HCT116 (cell line): ENCODE measurements at regions not wholly inside any gene's neighbourhood (a gene's known extent, or its start where the extent isn't known, plus 50 kb on each side); places are given as distances from the start of the nearest gene placed in this dataset.

Experiments
- ATAC-seq: fragments of 200-7000 bp; cut with Tn5 transposase; 2 replicates; pipeline ENCODE4 v1.9.1; 2020; ENCODE audit warnings: mild to moderate bottlenecking, moderate library complexity
- BruUV-seq: library from RNA; stranded (reverse); fragments of 400-500 nt; replicated peaks from 2 replicates; lab custom pipeline; 2021; lab: Mats Ljungman, UMichigan
- CTCF ChIA-PET: fragments of 300-600 bp; sonication (Branson Sonifier 250); formaldehyde crosslinking; loops from one replicate; lab custom pipeline; 2021; ENCODE audit warnings: antibody characterized with exemption; lab: Charles Lee
- POLR2A ChIA-PET: fragments of 300-600, 350-600 bp; sonication (Branson Sonifier 250); formaldehyde crosslinking; loops from one replicate; lab custom pipeline; 2021; ENCODE audit warnings: antibody characterized with exemption; lab: Charles Lee
- RAD21 ChIA-PET, 2 experiments: fragments of 300-600 bp; sonication (Branson Sonifier 250); formaldehyde crosslinking; loops; one replicate each; lab custom pipeline; 2023; ENCODE audit warnings: low total read pairs in 2 of 2; ENCODE audit not compliant: uncharacterized antibody in 2 of 2, unreplicated experiment in 2 of 2, low non-redundant PET in 1 of 2; lab: Charles Lee
- DNase-seq: peaks from one replicate; pipeline ENCODE4 v3.0.0-alpha.2; 2010; ENCODE audit warnings: low read depth, low spot score
- H2AFZ ChIP-seq: fragments of 200-600 bp; shearing (Covaris generic), sonication (generic); 2 replicates; pipeline ENCODE4 v1.6.1; 2017; ENCODE audit warnings: low read depth, mixed run types, mixed read lengths, antibody characterized with exemption, low read length; ENCODE audit not compliant: poor library complexity, severe bottlenecking
- H3K27ac ChIP-seq: 2 replicates; pipeline ENCODE4 v1.5.1; 2012; ENCODE audit warnings: low read depth, low read length
- H3K27me3 ChIP-seq: fragments of 200-600 bp; sonication (generic); 2 replicates; pipeline ENCODE4 v1.6.1; 2016; ENCODE audit warnings: mixed run types, low read length, mixed read lengths; ENCODE audit not compliant: insufficient read depth
- H3K36me3 ChIP-seq, 2 experiments: fragments of 200-500 bp in 1 of 2; fragments of 200-600 bp in 1 of 2; sonication (Bioruptor generic) in 1 of 2; sonication (generic) in 1 of 2; 2 replicates each; pipeline versions ENCODE4 v1.5.1 to v1.6.1; 2014 to 2016; ENCODE audit warnings: low read length in 2 of 2, inconsistent platforms in 1 of 2, mixed read lengths in 1 of 2, mixed run types in 1 of 2; ENCODE audit not compliant: insufficient read depth in 2 of 2, control insufficient read depth in 1 of 2
- H3K4me1 ChIP-seq, 2 experiments: fragments of 200-600 bp in 1 of 2; sonication (generic) in 1 of 2; 2 replicates each; pipeline versions ENCODE4 v1.5.1 to v1.6.1; 2012 to 2017; ENCODE audit warnings: low read length in 2 of 2, inconsistent platforms in 1 of 2, mild to moderate bottlenecking in 1 of 2, mixed read lengths in 1 of 2, mixed run types in 1 of 2, moderate library complexity in 1 of 2; ENCODE audit not compliant: insufficient read depth in 2 of 2, control insufficient read depth in 1 of 2
- H3K4me2 ChIP-seq: fragments of 200-600 bp; sonication (generic); 2 replicates; pipeline ENCODE4 v1.6.1; 2017; ENCODE audit warnings: mixed run types, low read length, mixed read lengths
- H3K4me3 ChIP-seq, 2 experiments: fragments of 200-600 bp in 1 of 2; sonication (generic) in 1 of 2; replicated peaks in 1 of 2; 2 replicates each; pipeline ENCODE4 v1.5.1; 2011 to 2016; ENCODE audit warnings: low read length in 2 of 2, control low read depth in 1 of 2, low read depth in 1 of 2, mild to moderate bottlenecking in 1 of 2, mixed read lengths in 1 of 2, mixed run types in 1 of 2
- H3K79me2 ChIP-seq: fragments of 200-600 bp; sonication (generic); 2 replicates; pipeline ENCODE4 v1.6.1; 2017; ENCODE audit warnings: mild to moderate bottlenecking, mixed run types, low read length, moderate library complexity, mixed read lengths; ENCODE audit not compliant: insufficient read depth
- H3K9ac ChIP-seq: fragments of 200-600 bp; sonication (generic); 2 replicates; pipeline ENCODE4 v1.6.1; 2016; ENCODE audit warnings: low read length, mixed read lengths
- H3K9me2 ChIP-seq: fragments of 200-600 bp; sonication (generic), shearing (Covaris generic); 2 replicates; pipeline ENCODE4 v1.6.1; 2017; ENCODE audit warnings: mixed run types, mild to moderate bottlenecking, moderate library complexity; ENCODE audit not compliant: insufficient read depth
- H3K9me3 ChIP-seq, 2 experiments: fragments of 200-500 bp in 1 of 2; fragments of 200-600 bp in 1 of 2; sonication (Bioruptor generic) in 1 of 2; sonication (generic) in 1 of 2; 2 replicates each; pipeline ENCODE4 v1.6.1; 2014 to 2017; ENCODE audit warnings: low read length in 2 of 2, mixed read lengths in 2 of 2, inconsistent platforms in 1 of 2, low read depth in 1 of 2, mild to moderate bottlenecking in 1 of 2, mixed run types in 1 of 2, moderate library complexity in 1 of 2; ENCODE audit not compliant: control insufficient read depth in 1 of 2, insufficient read depth in 1 of 2
- H4K20me1 ChIP-seq: fragments of 200-600 bp; sonication (generic), shearing (Covaris generic); 2 replicates; pipeline ENCODE4 v1.6.1; 2017; ENCODE audit warnings: mixed run types, mild to moderate bottlenecking, moderate library complexity; ENCODE audit not compliant: insufficient read depth
- CBX3 ChIP-seq: IDR thresholded peaks from 2 replicates; pipeline ENCODE4 v1.6.1; 2012; ENCODE audit warnings: low read depth
- CEBPB ChIP-seq: IDR thresholded peaks from 2 replicates; pipeline ENCODE4 v1.6.1; 2012; ENCODE audit warnings: low read depth
- EGR1 ChIP-seq: IDR thresholded peaks from 2 replicates; pipeline ENCODE4 v1.6.1; 2012; ENCODE audit warnings: low read depth
- EZH2 ChIP-seq: fragments of 200-600 bp; sonication (generic); IDR thresholded peaks from 2 replicates; pipeline ENCODE4 v1.6.1; 2017; ENCODE audit warnings: antibody characterized with exemption, mixed run types
- EZH2phosphoT487 ChIP-seq: fragments of 200-600 bp; IDR thresholded peaks from 2 replicates; pipeline ENCODE4 v1.6.1; 2018; ENCODE audit warnings: antibody characterized with exemption, borderline replicate concordance
- FOSL1 ChIP-seq: IDR thresholded peaks from 2 replicates; pipeline ENCODE4 v1.6.1; 2012; ENCODE audit warnings: low read depth
- POLR2A ChIP-seq: IDR thresholded peaks from 2 replicates; pipeline ENCODE4 v1.7.0; 2011; ENCODE audit warnings: borderline replicate concordance; ENCODE audit not compliant: insufficient read depth, insufficient read length; ENCODE audit errors: extremely low read depth
- POLR2AphosphoS5 ChIP-seq: IDR thresholded peaks from 2 replicates; pipeline ENCODE4 v1.6.1; 2011; ENCODE audit warnings: mild to moderate bottlenecking, low read depth, low read length, moderate library complexity
- RAD21 ChIP-seq: IDR thresholded peaks from 2 replicates; pipeline ENCODE4 v1.6.1; 2012; ENCODE audit warnings: low read depth, mild to moderate bottlenecking
- SIN3A ChIP-seq: IDR thresholded peaks from 2 replicates; pipeline ENCODE4 v1.6.1; 2012; ENCODE audit warnings: low read depth
- SP1 ChIP-seq: IDR thresholded peaks from 2 replicates; pipeline ENCODE4 v1.6.1; 2012; ENCODE audit warnings: low read depth
- SRF ChIP-seq: IDR thresholded peaks from 2 replicates; pipeline ENCODE4 v1.6.1; 2012; ENCODE audit warnings: low read depth
- TCF7L2 ChIP-seq: IDR thresholded peaks from 2 replicates; pipeline ENCODE4 v1.7.0; 2011; ENCODE audit warnings: borderline replicate concordance, inconsistent platforms; ENCODE audit not compliant: insufficient read depth, insufficient read length; ENCODE audit errors: extremely low read depth
- YY1 ChIP-seq: IDR thresholded peaks from 2 replicates; pipeline ENCODE4 v1.6.1; 2011; ENCODE audit warnings: low read length, low read depth, moderate library complexity, mild to moderate bottlenecking; ENCODE audit not compliant: insufficient replicate concordance; ENCODE audit errors: extremely low read depth
- intact Hi-C: fragments of 100-400 bp; cut with micrococcal nuclease; formaldehyde crosslinking; loops from 2 replicates; pipeline ENCODE4 v1.10.0; 2022
- TF ChIP-seq, protein P1 (sequence below): IDR thresholded peaks from 2 replicates; pipeline ENCODE4 v1.6.1; 2012
- TF ChIP-seq, protein P2 (sequence below): IDR thresholded peaks from 2 replicates; pipeline ENCODE4 v1.6.1; 2012
- TF ChIP-seq, protein P3 (sequence below): IDR thresholded peaks from 2 replicates; pipeline ENCODE4 v1.6.1; 2011; ENCODE audit warnings: mild to moderate bottlenecking, low read length, moderate library complexity; ENCODE audit not compliant: insufficient replicate concordance; ENCODE audit errors: extremely low read depth

DNA sequence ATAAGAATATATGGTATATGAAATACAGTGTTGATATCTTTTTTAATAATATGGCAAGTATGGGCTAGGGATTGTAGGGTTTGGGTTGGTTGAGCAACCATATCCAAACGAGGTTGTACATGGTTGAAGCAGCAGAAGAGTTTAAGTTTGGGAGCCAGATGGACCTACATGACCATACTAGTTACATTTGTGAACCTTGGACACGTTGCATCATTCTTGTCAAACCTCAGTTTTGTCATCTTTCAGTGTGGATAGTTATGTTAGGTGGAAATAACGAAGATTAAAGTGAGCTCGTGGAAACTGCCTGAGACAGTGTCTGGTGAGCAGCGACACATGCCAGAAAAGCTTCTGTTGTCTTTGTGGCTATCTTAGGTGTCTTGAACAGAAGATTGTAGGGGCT is 307.1 kb upstream of the KIRREL3 start:
- H3K4me3 ChIP-seq, result no peak overlapping the region
- no peaks in the 10 kb centered on the region for H4K20me1 ChIP-seq
- H3K4me2 ChIP-seq, result no peak overlapping the region
- no peaks in the 10 kb centered on the region for H3K27me3 ChIP-seq
- no peak for ATAC-seq
- intact Hi-C loops, result no loop called here
- no peaks in the 10 kb centered on the region for H3K4me1 ChIP-seq
- TF ChIP-seq EZH2phosphoT487 (no peak), RAD21 (no peak), CBX3 (no peak)
- H3K9me2 ChIP-seq, result no peaks in the 10 kb centered on the region
- peaks cover 4 to 6% of the 10 kb centered on the region in 2 experiments; a peak in 3 of 4 replicates for H3K9me3 ChIP-seq
- CTCF ChIA-PET, result no interaction called here
- RAD21 ChIA-PET, result no interaction called here
- no TSS peak for BruUV-seq
- POLR2A ChIA-PET, result no interaction called here
- DNase-seq, result no peak
- H3K9ac ChIP-seq, result no peak overlapping the region
- no peak overlapping the region for H2AFZ ChIP-seq
- H3K79me2 ChIP-seq, result no peaks in the 10 kb centered on the region
- H3K27ac ChIP-seq, result no peak overlapping the region
- H3K36me3 ChIP-seq, result no peaks in the 10 kb centered on the region

DNA sequence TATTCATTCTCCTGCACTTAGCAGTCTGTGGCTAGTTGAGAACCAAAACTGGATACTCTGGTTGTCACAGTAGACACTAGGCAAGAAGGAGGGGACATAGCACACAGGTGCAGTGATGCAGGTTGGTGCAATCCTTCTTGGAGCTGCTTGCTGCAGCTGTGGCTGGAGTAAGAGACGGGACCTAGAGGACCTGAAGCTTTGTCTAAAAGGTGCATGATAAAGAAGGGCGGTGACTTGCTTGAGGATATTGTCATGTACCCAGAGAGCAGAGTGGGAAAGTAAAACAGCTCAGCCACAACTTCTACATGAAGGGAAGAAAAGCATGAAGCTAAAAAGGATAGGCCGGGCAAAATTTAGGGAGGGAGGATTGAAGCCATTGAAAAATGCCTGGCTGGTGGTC is 304.1 kb upstream of the KIRREL3 start:
- Histone ChIP-seq H3K27ac (no peak overlapping the region), H3K9me2 (no peaks in the 10 kb centered on the region), H3K4me2 (no peak overlapping the region), H3K4me3 (no peak overlapping the region), H2AFZ (no peak overlapping the region), H3K79me2 (no peaks in the 10 kb centered on the region), H3K27me3 (no peaks in the 10 kb centered on the region), H3K36me3 (no peaks in the 10 kb centered on the region), H4K20me1 (no peaks in the 10 kb centered on the region), H3K9me3 (peaks cover 1 to 13% of the 10 kb centered on the region in 2 experiments; a peak in 3 of 4 replicates), H3K9ac (no peak overlapping the region), H3K4me1 (no peaks in the 10 kb centered on the region)
- CTCF ChIA-PET, result no interaction called here
- no TSS peak for BruUV-seq
- intact Hi-C loops, result no loop called here
- DNase-seq, result no peak
- POLR2A ChIA-PET, result no interaction called here
- TF ChIP-seq FOSL1 (no peak), SIN3A (no peak), EZH2phosphoT487 (no peak), POLR2AphosphoS5 (no peak), YY1 (no peak), SRF (no peak), TCF7L2 (no peak), CEBPB (no peak), SP1 (no peak), EZH2 (no peak), POLR2A (no peak), CBX3 (no peak), EGR1 (no peak), RAD21 (no peak)
- TF ChIP-seq, protein P1, sequence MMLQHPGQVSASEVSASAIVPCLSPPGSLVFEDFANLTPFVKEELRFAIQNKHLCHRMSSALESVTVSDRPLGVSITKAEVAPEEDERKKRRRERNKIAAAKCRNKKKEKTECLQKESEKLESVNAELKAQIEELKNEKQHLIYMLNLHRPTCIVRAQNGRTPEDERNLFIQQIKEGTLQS, result no peak
- TF ChIP-seq, protein P2, sequence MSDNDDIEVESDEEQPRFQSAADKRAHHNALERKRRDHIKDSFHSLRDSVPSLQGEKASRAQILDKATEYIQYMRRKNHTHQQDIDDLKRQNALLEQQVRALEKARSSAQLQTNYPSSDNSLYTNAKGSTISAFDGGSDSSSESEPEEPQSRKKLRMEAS, result no peak
- TF ChIP-seq, protein P3, sequence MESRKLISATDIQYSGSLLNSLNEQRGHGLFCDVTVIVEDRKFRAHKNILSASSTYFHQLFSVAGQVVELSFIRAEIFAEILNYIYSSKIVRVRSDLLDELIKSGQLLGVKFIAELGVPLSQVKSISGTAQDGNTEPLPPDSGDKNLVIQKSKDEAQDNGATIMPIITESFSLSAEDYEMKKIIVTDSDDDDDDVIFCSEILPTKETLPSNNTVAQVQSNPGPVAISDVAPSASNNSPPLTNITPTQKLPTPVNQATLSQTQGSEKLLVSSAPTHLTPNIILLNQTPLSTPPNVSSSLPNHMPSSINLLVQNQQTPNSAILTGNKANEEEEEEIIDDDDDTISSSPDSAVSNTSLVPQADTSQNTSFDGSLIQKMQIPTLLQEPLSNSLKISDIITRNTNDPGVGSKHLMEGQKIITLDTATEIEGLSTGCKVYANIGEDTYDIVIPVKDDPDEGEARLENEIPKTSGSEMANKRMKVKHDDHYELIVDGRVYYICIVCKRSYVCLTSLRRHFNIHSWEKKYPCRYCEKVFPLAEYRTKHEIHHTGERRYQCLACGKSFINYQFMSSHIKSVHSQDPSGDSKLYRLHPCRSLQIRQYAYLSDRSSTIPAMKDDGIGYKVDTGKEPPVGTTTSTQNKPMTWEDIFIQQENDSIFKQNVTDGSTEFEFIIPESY, result no peak
- RAD21 ChIA-PET, result no interaction called here
- no peak for ATAC-seq
